ENCODE measurements at regions not wholly inside any gene's neighbourhood (a gene's known extent, or its start where the extent isn't known, plus 50 kb on each side); places are given as distances from the start of the nearest gene placed in this dataset.
"Not testable (repeated sequence)": the region's sequence is repeated elsewhere in the genome, so short reads cannot be mapped to it uniquely, and the experiment has no call there.

- H3K27ac ChIP-seq (ENCODE audit: low read depth, low read length), result no peak overlapping the region
- H3K27me3 ChIP-seq (ENCODE audit: control insufficient read depth in 1 of 2, insufficient read depth in 2 of 2, low read length in 2 of 2), result no peaks in the 10 kb centered on the region
- H3K4me3 ChIP-seq (ENCODE audit: low read depth in 1 of 2, low read length in 2 of 2), result no peak overlapping the region
- H3K36me3 ChIP-seq (ENCODE audit: control insufficient read depth in 1 of 2, insufficient read depth in 2 of 2, low read length in 2 of 2), result no peaks in the 10 kb centered on the region
- H3K4me1 ChIP-seq (ENCODE audit: control insufficient read depth in 1 of 2, insufficient read depth in 2 of 2, low read length in 2 of 2), result no peaks in the 10 kb centered on the region
- H3K9ac ChIP-seq (ENCODE audit: low read depth in 1 of 2, low read length in 2 of 2), result no peak overlapping the region
- no peaks in the 10 kb centered on the region for H3K9me3 ChIP-seq (ENCODE audit: control insufficient read depth in 1 of 2, low read length in 2 of 2)
Observed at GRCh38 chr2:41321351-41321750, 726.5 kb upstream of the PKDCC start.

- Histone ChIP-seq H3K36me3 (ENCODE audit: control insufficient read depth in 1 of 2, insufficient read depth in 2 of 2, low read length in 2 of 2) (no peaks in the 10 kb centered on the region), H3K27ac (ENCODE audit: low read depth, low read length) (no peak overlapping the region), H3K4me1 (ENCODE audit: control insufficient read depth in 1 of 2, insufficient read depth in 2 of 2, low read length in 2 of 2) (no peaks in the 10 kb centered on the region), H3K27me3 (ENCODE audit: control insufficient read depth in 1 of 2, insufficient read depth in 2 of 2, low read length in 2 of 2) (no peaks in the 10 kb centered on the region), H3K9me3 (ENCODE audit: control insufficient read depth in 1 of 2, low read length in 2 of 2) (no peaks in the 10 kb centered on the region), H3K4me3 (ENCODE audit: low read depth in 1 of 2, low read length in 2 of 2) (no peak overlapping the region), H3K9ac (ENCODE audit: low read depth in 1 of 2, low read length in 2 of 2) (no peak overlapping the region)
Observed at GRCh38 chr2:41326851-41327250, 721.0 kb upstream of the PKDCC start.

GRCh38 chr2:41329040-41329439, 718.8 kb upstream of the PKDCC start:
- Histone ChIP-seq H3K4me3 (ENCODE audit: low read depth in 1 of 2, low read length in 2 of 2) (no peak overlapping the region), H3K4me1 (ENCODE audit: control insufficient read depth in 1 of 2, insufficient read depth in 2 of 2, low read length in 2 of 2) (no peaks in the 10 kb centered on the region), H3K27me3 (ENCODE audit: control insufficient read depth in 1 of 2, insufficient read depth in 2 of 2, low read length in 2 of 2) (no peaks in the 10 kb centered on the region), H3K36me3 (ENCODE audit: control insufficient read depth in 1 of 2, insufficient read depth in 2 of 2, low read length in 2 of 2) (no peaks in the 10 kb centered on the region), H3K27ac (ENCODE audit: low read depth, low read length) (no peak overlapping the region), H3K9me3 (ENCODE audit: control insufficient read depth in 1 of 2, low read length in 2 of 2) (no peaks in the 10 kb centered on the region), H3K9ac (ENCODE audit: low read depth in 1 of 2, low read length in 2 of 2) (no peak overlapping the region)

- Histone ChIP-seq H3K4me3 (ENCODE audit: low read depth in 1 of 2, low read length in 2 of 2) (no peak overlapping the region), H3K36me3 (ENCODE audit: control insufficient read depth in 1 of 2, insufficient read depth in 2 of 2, low read length in 2 of 2) (no peaks in the 10 kb centered on the region), H3K9me3 (ENCODE audit: control insufficient read depth in 1 of 2, low read length in 2 of 2) (no peaks in the 10 kb centered on the region), H3K9ac (ENCODE audit: low read depth in 1 of 2, low read length in 2 of 2) (no peak overlapping the region), H3K27ac (ENCODE audit: low read depth, low read length) (no peak overlapping the region), H3K4me1 (ENCODE audit: control insufficient read depth in 1 of 2, insufficient read depth in 2 of 2, low read length in 2 of 2) (no peaks in the 10 kb centered on the region), H3K27me3 (ENCODE audit: control insufficient read depth in 1 of 2, insufficient read depth in 2 of 2, low read length in 2 of 2) (no peaks in the 10 kb centered on the region)
Observed at GRCh38 chr2:41334159-41334558, 713.7 kb upstream of the PKDCC start.

GRCh38 chr2:41335573-41335972, 712.2 kb upstream of the PKDCC start:
- H3K4me3 ChIP-seq (ENCODE audit: low read depth in 1 of 2, low read length in 2 of 2); H3K36me3 ChIP-seq (ENCODE audit: control insufficient read depth in 1 of 2, insufficient read depth in 2 of 2, low read length in 2 of 2); H3K9me3 ChIP-seq (ENCODE audit: control insufficient read depth in 1 of 2, low read length in 2 of 2); H3K27me3 ChIP-seq (ENCODE audit: control insufficient read depth in 1 of 2, insufficient read depth in 2 of 2, low read length in 2 of 2); H3K4me1 ChIP-seq (ENCODE audit: control insufficient read depth in 1 of 2, insufficient read depth in 2 of 2, low read length in 2 of 2); H3K9ac ChIP-seq (ENCODE audit: low read depth in 1 of 2, low read length in 2 of 2); H3K27ac ChIP-seq (ENCODE audit: low read depth, low read length): not testable (repeated sequence)

GRCh38 chr2:41337956-41338355, 709.9 kb upstream of the PKDCC start:
- Histone ChIP-seq H3K9ac (ENCODE audit: low read depth in 1 of 2, low read length in 2 of 2) (no peak overlapping the region), H3K27ac (ENCODE audit: low read depth, low read length) (no peak overlapping the region), H3K27me3 (ENCODE audit: control insufficient read depth in 1 of 2, insufficient read depth in 2 of 2, low read length in 2 of 2) (no peaks in the 10 kb centered on the region), H3K9me3 (ENCODE audit: control insufficient read depth in 1 of 2, low read length in 2 of 2) (no peaks in the 10 kb centered on the region), H3K36me3 (ENCODE audit: control insufficient read depth in 1 of 2, insufficient read depth in 2 of 2, low read length in 2 of 2) (no peaks in the 10 kb centered on the region), H3K4me1 (ENCODE audit: control insufficient read depth in 1 of 2, insufficient read depth in 2 of 2, low read length in 2 of 2) (no peaks in the 10 kb centered on the region), H3K4me3 (ENCODE audit: low read depth in 1 of 2, low read length in 2 of 2) (no peak overlapping the region)

- Histone ChIP-seq H3K4me3 (ENCODE audit: low read depth in 1 of 2, low read length in 2 of 2) (no peak overlapping the region), H3K9me3 (ENCODE audit: control insufficient read depth in 1 of 2, low read length in 2 of 2) (no peaks in the 10 kb centered on the region), H3K27me3 (ENCODE audit: control insufficient read depth in 1 of 2, insufficient read depth in 2 of 2, low read length in 2 of 2) (no peaks in the 10 kb centered on the region), H3K9ac (ENCODE audit: low read depth in 1 of 2, low read length in 2 of 2) (no peak overlapping the region), H3K27ac (ENCODE audit: low read depth, low read length) (no peak overlapping the region), H3K36me3 (ENCODE audit: control insufficient read depth in 1 of 2, insufficient read depth in 2 of 2, low read length in 2 of 2) (no peaks in the 10 kb centered on the region), H3K4me1 (ENCODE audit: control insufficient read depth in 1 of 2, insufficient read depth in 2 of 2, low read length in 2 of 2) (no peaks in the 10 kb centered on the region)
Observed at GRCh38 chr2:41344529-41344928, 703.3 kb upstream of the PKDCC start.

GRCh38 chr2:41353060-41353459, 694.8 kb upstream of the PKDCC start:
- no peaks in the 10 kb centered on the region for H3K27me3 ChIP-seq (ENCODE audit: control insufficient read depth in 1 of 2, insufficient read depth in 2 of 2, low read length in 2 of 2)
- no peaks in the 10 kb centered on the region for H3K36me3 ChIP-seq (ENCODE audit: control insufficient read depth in 1 of 2, insufficient read depth in 2 of 2, low read length in 2 of 2)
- H3K4me1 ChIP-seq (ENCODE audit: control insufficient read depth in 1 of 2, insufficient read depth in 2 of 2, low read length in 2 of 2), result no peaks in the 10 kb centered on the region
- no peaks in the 10 kb centered on the region for H3K9me3 ChIP-seq (ENCODE audit: control insufficient read depth in 1 of 2, low read length in 2 of 2)
- H3K9ac ChIP-seq (ENCODE audit: low read depth in 1 of 2, low read length in 2 of 2), result no peak overlapping the region
- no peak overlapping the region for H3K4me3 ChIP-seq (ENCODE audit: low read depth in 1 of 2, low read length in 2 of 2)
- no peak overlapping the region for H3K27ac ChIP-seq (ENCODE audit: low read depth, low read length)

- H3K36me3 ChIP-seq (ENCODE audit: control insufficient read depth in 1 of 2, insufficient read depth in 2 of 2, low read length in 2 of 2), result no peaks in the 10 kb centered on the region
Observed at GRCh38 chr2:41355794-41356193, 692.0 kb upstream of the PKDCC start.

GRCh38 chr2:41364842-41365241, 683.0 kb upstream of the PKDCC start:
- peaks cover 7 to 13% of the 10 kb centered on the region in 2 donors for H3K9me3 ChIP-seq (ENCODE audit: control insufficient read depth in 1 of 2, low read length in 2 of 2)
- no peak overlapping the region for H3K4me3 ChIP-seq (ENCODE audit: low read depth in 1 of 2, low read length in 2 of 2)
- H3K36me3 ChIP-seq (ENCODE audit: control insufficient read depth in 1 of 2, insufficient read depth in 2 of 2, low read length in 2 of 2), result no peaks in the 10 kb centered on the region
- H3K9ac ChIP-seq (ENCODE audit: low read depth in 1 of 2, low read length in 2 of 2), result no peak overlapping the region
- no peaks in the 10 kb centered on the region for H3K27me3 ChIP-seq (ENCODE audit: control insufficient read depth in 1 of 2, insufficient read depth in 2 of 2, low read length in 2 of 2)
- H3K4me1 ChIP-seq (ENCODE audit: control insufficient read depth in 1 of 2, insufficient read depth in 2 of 2, low read length in 2 of 2), result no peaks in the 10 kb centered on the region
- H3K27ac ChIP-seq (ENCODE audit: low read depth, low read length), result no peak overlapping the region

More at GRCh38 chr2:41355794-41356193, 692.0 kb upstream of the PKDCC start:
- H3K27me3 ChIP-seq (ENCODE audit: control insufficient read depth in 1 of 2, insufficient read depth in 2 of 2, low read length in 2 of 2), result no peaks in the 10 kb centered on the region
- no peaks in the 10 kb centered on the region for H3K9me3 ChIP-seq (ENCODE audit: control insufficient read depth in 1 of 2, low read length in 2 of 2)
- no peaks in the 10 kb centered on the region for H3K4me1 ChIP-seq (ENCODE audit: control insufficient read depth in 1 of 2, insufficient read depth in 2 of 2, low read length in 2 of 2)
- no peak overlapping the region for H3K9ac ChIP-seq (ENCODE audit: low read depth in 1 of 2, low read length in 2 of 2)
- H3K27ac ChIP-seq (ENCODE audit: low read depth, low read length), result no peak overlapping the region
- no peak overlapping the region for H3K4me3 ChIP-seq (ENCODE audit: low read depth in 1 of 2, low read length in 2 of 2)

- Histone ChIP-seq H3K4me1 (ENCODE audit: control insufficient read depth in 1 of 2, insufficient read depth in 2 of 2, low read length in 2 of 2) (no peaks in the 10 kb centered on the region), H3K27me3 (ENCODE audit: control insufficient read depth in 1 of 2, insufficient read depth in 2 of 2, low read length in 2 of 2) (no peaks in the 10 kb centered on the region), H3K27ac (ENCODE audit: low read depth, low read length) (no peak overlapping the region), H3K9ac (ENCODE audit: low read depth in 1 of 2, low read length in 2 of 2) (no peak overlapping the region), H3K4me3 (ENCODE audit: low read depth in 1 of 2, low read length in 2 of 2) (no peak overlapping the region), H3K9me3 (ENCODE audit: control insufficient read depth in 1 of 2, low read length in 2 of 2) (no peaks in the 10 kb centered on the region), H3K36me3 (ENCODE audit: control insufficient read depth in 1 of 2, insufficient read depth in 2 of 2, low read length in 2 of 2) (no peaks in the 10 kb centered on the region)
Observed at GRCh38 chr2:41375901-41376300, 671.9 kb upstream of the PKDCC start.
